NAMALWA (cell line): ENCODE measurements at regions not wholly inside any gene's neighbourhood (a gene's known extent, or its start where the extent isn't known, plus 50 kb on each side); places are given as distances from the start of the nearest gene placed in this dataset.

Source experiments
- DNase-seq: peaks from one replicate; pipeline ENCODE4 v3.0.0-alpha.2; 2015; ENCODE audit warnings: low spot score

DNA sequence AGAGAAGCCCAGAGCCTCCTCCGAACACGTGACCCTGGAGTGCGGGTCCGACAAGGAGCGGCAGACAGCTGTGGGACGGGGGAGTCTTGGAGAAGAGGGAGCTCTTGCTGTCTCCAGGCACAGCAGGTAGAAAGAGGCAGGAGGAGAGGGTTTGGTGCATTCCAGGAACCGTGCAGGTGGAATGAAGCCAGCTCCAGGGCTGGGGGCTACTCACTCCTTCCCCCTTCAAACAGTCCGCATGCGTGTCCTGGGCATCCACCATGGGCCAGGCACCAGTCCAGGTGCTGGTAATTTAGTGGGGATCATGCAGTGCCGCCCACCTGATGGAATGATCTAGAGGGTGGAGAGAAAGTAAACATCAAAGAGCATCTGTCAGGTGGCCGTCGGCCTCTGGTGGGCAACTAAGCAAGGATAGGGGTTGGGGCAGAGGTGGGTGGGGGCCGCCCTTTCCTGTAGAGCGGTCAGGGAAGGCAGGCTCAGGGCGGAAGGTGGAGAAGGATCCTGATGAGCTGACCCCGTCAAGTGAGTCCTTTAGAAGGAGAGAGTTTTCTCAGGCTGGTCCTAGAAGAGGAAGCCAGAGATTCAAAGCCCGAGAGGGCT, 850.0 kb downstream of the TBC1D22A start:
- DNase-seq, result no peak

DNA sequence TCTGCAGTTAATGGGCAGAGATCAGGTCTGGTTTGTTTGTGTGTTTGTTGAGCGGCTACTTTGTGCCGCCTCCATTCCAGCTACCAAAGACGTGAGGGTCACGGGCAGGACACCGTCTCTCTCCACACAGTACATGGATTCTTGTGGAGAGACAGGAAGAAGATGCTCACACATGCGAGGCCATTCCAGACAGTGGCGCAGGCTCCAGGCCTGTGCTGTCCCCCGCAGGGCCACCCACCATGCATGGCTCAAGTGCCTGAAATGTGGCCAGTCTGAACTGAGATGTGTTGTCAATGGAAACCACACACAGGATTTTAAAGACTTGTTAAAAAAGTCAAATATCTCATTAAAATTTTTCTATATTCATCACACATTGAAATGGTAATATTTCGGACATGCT, 848.3 kb downstream of the TBC1D22A start:
- DNase-seq, result no peak

DNA sequence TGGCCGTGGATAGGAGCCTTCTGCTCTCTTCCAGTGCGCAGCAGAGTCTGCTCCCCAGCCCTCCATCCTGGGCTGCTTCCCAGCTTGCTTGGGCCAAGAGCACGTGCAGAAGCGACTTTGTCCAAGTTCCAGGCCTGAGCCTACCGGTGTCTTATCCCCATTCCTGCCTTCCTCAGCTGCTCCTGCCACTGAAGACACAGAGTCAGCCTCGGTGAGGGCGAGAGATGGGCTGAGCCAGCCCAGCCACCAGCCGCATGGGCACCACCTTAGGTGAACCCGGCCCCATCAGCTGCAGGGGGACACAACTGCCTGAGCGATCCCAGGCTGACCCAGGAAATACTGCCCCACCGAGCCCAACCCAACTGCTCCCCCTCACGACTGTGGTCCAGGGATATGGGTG, 847.8 kb downstream of the TBC1D22A start:
- DNase-seq, result no peak

DNA sequence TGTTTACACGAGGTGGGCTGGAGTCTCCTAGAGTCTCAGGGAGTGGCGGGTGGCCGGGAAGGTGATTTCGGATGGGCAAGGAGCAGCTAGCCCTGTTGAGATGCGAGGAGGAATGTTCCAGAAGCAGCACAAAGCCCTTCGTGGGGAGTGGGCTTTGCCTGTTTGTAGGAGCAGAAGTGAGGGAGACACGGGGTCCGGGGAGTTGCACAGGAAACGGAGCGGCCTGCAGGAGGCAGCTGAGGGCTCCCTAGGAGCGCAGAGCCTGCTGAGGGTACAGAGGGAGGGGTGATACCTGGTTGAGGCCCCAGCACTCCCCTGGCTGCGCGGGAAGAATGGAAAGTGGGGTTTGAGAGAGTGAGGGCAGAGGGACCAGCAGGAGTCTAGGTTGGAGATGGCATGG, 847.2 kb downstream of the TBC1D22A start:
- no peak for DNase-seq

DNA sequence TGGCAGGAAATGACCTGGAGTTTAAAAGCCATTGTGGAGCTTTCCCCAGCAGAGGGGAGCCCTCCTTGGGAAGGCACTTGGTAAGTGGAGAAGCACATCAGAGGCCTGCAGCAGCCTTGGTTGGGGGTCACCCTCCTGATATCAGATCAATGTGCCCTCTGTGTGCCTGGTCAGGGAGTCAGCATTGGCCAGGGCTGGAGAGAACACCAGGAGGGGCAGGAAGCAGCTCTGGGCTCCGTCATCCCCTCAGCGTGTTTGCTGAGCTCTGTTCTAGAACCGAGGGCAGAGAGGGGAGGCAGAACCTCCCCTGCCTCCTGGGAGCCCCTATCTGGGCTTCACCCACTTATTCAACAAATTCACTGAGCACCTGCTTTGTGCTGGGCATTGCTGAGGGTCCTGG, 846.0 kb downstream of the TBC1D22A start:
- no peak for DNase-seq

DNA sequence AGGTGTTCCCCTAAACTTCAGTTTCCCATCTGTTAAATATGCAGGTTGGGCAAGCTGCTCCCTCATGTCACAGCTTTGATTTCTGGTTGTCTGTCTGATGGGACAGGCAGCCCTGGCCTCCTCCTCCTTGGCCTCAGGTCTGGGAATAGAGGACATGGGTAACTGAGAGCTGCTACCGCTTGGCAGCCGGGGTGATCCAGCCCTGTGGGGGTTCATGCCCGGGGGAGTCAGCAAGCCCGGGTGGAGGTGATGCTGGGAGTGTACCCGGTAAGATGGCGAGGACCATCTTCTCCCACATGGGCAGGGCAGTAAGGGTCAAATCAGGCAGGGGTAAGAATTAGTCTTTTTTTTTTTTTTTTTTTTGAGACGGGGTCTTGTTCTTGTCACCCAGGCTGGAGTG, 845.0 kb downstream of the TBC1D22A start:
- no peak for DNase-seq

DNA sequence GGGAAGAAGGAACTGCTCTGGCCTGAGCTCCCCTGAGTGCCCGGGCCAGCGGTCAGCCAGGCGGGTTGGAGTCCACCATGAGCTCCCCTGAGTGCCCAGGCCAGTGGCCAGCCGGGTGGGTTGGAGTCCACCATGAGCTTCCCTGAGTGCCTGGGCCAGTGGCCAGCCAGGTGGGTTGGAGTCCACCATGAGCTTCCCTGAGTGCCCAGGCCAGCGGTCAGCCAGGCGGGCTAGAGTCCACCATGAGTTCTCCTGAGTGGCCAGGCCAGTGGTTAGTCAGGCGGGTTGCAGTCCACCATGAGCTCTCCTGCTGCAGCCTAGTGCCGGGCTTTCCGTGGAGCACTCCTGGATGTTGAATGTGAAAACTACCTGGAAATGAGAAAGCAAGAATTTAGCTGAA, 844.0 kb downstream of the TBC1D22A start:
- DNase-seq, result no peak

DNA sequence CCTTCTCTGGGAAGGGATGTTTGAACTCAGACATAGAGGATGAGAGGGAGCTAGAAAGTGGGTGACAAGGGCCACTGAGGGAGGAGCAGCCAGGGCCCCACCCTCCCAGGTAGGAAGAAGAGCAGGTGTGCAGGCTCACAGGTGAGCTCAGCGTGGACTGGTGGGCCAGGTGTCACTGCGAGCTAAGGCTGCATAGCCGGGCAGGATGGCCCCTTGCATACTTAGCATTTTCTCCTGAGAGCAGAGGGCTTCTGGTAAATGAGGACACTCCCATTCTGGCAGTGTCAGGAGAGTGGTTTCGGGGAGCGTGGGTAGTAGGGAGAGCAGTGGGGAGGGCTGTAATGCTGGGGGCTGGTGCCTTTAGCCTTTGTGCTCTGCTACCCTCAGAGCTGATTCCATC, 843.4 kb downstream of the TBC1D22A start:
- DNase-seq, result no peak

DNA sequence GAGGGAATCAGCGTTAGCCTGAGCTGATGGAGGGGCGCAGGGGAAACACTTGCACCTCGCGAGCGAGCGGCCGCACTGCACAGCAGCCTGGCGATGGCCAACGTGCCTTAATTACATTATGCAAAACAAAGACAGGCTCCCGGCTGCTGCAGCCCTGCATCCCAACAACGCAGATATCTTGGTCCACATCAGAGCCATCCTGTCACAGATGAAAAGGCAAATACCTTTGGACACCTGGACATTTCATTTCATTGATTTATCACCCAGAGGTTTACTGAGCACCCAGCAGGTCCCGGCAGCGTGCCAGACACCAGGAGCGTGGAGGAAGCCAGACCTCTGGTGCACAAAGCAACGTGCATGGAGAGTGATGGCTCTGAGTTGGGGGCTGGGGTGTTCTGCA, 843.0 kb downstream of the TBC1D22A start:
- no peak for DNase-seq

DNA sequence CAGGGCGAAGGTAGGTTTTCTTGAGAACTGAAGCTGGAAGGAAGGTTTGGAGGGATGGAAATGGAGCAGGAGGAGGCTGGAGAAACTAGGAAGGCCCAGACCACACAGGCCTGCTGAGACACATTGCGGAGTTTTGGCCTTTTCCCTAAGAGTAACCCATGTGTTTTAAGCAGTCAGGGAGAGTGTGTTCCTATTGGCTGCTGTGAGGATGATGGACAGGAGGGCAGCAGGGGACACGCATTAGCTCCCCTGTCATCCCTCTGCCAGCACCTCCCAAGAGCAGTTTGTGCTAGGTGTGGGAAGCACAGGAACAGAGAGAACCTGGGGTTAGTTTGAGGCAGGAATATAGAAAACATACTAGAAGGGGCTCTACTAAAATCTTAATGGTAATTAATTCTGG, 842.1 kb downstream of the TBC1D22A start:
- DNase-seq, result no peak

DNA sequence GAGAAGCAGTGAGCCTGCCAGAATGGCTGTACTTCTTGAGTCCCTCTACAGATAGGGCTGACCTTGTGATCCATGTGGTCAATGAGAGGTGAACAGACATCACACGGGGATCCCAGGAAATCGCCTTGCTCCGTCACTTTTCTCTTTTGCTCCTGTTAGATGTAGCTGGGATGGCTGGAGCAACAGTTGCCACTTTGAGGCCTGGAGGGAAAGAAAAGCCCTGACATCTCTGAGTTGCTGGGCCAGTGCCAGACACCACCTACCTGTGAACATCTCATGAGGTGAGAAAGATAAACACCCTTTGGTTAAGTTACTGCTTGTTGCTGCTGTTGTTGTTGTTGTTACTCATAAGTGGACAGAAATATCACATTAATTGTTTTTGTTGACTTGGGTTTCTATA, 840.3 kb downstream of the TBC1D22A start:
- DNase-seq, result no peak

DNA sequence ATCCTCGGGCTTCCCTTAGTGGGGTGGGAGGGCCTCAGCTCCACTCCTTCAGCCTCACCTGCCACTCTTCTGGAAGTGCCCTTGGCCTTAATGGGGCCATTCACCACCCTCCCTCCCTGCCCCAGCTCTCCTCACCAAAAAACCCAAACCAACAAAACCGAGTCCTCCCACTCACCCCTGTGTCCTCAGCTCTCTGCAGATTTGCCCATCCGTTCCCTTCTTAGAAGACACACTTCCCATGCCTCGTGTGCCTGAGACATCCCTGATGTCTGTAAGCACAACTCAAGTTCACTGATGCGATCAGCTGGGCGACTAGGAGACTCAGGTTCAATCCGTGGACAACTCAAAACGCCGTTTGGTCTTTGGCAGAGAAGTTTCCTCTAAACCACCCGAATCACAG, 839.2 kb downstream of the TBC1D22A start:
- no peak for DNase-seq

DNA sequence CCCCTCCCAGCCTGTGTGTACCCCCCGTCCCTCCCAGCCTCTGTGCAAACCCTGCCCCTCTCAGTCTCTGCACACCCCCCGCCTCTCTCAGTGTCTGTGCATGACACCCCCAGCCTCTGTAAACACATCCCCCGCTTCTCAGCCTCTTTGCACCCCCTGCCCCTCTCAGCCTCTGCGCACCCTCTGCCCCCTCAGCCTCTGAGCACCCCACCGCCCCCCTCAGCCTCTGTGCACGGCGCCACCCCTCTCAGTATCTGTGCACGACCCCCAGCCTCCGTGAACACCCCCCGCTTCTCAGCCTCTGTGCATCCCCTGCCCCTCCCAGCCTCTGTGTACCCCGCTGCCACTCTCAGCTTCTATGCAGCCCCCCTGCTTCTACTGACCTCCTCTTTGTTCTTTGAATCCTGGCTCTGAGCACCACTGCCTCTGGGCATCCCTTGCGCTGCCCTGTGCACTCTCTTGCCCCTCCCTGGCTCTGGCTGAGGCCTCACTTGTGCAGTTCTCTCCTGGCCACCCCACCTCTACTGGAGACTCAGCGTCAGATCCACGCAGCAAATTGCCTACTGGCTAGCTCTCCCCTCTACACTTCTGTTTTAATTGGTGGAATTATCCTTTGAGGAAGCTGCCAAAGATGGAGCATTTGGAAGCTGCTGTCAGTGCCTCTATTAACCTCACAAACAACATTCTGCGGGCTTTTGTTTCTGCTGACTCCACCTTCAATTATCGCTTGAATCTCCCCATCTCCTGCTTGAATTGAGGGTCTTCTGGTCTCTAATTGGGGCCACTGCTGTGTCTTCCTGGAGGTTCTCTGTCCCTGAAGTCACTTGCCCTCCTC, 838.6 kb downstream of the TBC1D22A start:
- DNase-seq, result no peak

DNA sequence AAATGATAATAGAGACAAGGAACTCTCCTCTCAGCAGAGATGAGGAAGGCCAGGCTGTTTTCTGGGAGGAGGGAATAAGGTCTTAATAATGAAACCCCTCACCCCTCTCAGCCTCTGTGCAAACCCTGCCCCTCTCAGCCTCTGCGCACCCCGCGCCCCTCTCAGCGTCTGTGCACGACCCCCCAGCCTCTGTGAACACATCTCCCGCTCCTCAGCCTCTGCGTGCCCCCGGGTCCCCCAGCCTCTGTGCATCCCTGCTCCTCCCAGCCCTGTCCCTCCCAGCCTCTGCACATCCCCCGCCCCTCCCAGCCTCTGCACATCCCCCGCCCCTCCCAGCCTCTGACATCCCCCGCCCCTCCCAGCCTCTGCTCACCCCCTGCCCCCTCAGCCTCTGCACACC, 837.8 kb downstream of the TBC1D22A start:
- no peak for DNase-seq

DNA sequence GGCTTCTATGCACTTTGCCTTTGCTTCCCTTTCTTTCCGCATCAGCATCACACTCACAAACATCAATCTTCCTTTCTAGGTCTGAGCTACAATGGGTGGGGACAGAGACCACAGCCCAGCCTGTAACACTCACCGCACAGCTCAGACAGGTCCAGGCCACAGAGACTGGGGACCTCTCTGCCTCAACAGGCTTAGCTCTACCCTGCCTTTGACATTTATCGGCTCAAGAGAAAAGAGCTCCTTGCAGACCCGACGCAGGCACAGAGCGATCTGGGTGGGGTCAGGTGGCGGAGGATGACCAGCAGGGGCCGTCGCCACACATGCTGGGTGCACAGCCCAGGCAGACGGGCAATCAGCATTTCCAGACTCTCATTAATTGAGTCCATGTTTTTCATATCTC, 837.3 kb downstream of the TBC1D22A start:
- no peak for DNase-seq

DNA sequence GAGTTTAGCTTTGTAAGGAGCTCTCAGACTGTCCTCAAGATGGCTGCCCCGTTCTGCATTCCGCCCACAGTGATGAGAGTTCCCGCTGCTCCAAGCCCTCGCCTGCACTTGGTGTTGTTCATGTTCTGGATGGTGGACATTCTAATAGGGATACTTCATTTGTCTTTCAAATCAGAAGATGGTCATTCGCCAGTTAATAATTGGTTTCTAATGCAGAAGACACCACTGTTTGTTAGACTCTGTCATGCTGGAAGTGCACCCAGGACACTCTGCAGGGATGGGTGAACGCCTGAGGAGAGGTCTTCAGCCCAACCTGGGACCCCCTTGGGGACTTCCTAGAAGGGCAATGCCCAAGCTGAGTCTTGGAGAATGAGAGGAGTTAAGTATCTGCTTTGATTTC, 836.4 kb downstream of the TBC1D22A start:
- no peak for DNase-seq

DNA sequence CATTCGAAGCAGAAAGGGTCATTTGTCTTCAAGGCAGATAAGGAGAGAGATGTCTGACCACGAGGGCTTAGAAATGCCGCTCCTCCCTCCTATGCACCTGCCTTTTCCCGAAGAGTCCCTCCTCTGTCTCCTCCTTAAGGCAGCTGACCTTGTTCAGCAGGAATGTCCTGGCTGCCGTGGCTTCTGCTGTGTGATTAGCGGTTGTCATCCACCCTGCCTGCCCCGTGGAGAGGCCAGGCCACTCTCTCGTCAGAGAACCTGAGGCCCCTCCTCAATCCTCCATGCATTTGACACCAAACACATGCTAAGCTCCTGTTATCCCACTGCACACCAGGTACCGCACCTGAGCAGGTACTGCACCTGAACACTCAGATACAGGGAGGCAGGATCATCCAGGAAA, 834.6 kb downstream of the TBC1D22A start:
- DNase-seq, result no peak

DNA sequence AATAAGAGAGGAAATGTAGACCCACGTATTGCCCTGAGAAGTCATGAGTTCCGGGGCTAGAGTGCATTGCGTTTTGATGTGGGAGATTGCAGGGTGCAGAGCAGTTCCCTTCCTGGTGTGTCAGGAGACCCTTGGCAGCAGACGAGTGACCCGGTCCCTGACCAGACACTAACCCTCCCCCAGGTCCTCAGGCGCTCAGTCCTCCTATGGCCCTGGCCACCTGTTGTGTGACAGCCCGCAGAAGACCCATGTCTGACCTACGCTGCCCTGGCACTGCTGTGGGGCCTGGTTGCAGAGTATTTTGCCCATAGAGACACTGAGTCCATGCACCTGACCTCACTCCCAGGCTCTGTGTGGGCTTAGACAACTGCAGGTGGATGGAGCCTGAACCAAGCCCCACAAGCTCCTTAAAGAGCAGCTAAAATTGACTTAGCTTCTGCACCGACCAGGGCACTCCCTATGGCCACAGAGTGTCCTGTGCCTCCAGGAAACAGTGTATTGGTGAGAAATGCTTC, 833.8 kb downstream of the TBC1D22A start:
- DNase-seq, result no peak

DNA sequence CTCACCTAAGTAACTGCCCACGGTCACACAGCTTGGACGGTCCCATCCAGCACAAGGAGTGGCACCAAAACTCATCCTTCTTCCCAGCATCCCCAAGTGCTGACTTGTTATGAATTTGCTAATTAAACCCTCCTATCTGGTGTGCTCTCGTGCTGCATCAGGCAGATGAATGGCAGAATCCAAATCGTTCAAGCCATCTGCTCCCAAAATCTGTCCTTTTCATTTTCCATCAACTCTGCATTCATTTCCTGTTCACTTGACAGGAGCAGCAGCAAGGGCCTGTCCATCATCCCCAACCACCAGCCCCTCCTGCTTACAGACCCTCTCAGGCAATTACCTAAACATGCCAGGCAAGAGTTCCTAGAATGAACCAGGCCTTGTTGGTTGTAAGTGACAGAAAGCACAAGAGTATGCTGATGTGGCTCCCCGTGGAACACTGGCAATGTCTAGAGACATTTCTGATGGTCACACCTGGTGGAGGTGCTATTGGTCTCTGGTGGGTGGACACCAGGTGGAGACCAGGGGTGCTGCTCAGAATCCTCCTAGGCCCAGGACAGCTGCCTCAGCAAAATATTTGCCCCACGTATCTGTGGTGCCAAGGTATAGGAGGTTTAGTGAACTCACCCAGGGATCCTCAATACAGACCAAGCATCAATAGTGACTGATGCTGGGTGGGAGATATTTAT, 832.5 kb downstream of the TBC1D22A start:
- no peak for DNase-seq

DNA sequence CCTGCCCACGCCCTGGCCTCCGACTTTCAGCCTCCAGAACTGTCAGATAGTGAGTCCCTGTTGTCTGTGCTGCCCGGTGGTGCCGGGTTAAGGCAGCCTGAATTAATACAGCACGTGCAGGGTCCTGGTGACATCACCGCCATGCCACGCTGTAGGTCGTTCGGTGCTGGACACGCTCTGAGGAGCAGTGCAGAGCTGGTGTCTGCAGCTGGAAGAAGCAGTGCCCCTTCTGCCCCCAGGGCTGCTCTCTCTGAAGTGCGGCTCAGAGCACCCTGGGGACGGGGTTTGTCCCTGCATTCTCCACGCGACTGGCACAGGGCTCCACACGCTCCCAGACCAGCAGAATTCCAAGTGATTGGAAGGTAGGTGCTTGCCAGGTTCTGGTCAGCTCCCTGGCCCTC, 831.5 kb downstream of the TBC1D22A start:
- DNase-seq, result no peak

DNA sequence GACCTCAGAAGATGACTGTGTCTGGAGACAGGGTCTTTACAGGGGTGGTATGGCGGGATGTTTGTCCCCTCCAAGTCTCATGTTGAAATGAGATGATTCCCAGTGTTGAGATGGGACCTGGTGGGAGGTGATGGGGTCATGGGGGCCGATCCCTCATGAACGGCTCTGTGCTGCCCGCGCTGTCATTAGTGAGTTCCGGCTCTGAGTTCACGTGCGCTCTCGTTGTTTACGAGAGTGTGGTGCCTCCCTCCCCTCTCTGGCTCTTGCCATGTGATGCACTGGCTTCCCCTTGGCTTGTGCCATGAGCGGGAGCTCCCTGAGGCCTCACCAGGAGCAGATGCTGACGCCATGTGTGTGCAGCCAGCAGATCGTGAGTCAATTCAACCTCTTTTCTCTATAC, 830.8 kb downstream of the TBC1D22A start:
- no peak for DNase-seq

DNA sequence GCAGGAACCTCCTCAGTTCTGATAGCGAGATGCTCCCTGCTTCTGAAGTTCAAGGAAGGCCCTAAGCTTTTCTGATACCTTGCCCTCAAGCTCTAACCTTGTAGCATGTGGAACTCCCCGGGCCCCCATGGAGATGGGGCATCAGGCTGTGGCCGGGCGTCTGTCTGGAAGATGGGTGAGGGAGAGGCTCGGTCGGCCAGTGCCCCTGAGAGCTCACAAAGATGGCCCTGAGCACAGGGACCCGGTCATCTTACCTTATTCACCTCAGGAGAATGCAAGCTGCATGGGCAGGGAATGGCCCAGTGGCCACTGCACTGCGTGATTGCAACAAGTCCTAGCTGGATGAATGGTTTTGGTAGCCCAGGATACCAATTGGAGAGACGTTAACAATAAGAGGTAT, 830.3 kb downstream of the TBC1D22A start:
- no peak for DNase-seq

DNA sequence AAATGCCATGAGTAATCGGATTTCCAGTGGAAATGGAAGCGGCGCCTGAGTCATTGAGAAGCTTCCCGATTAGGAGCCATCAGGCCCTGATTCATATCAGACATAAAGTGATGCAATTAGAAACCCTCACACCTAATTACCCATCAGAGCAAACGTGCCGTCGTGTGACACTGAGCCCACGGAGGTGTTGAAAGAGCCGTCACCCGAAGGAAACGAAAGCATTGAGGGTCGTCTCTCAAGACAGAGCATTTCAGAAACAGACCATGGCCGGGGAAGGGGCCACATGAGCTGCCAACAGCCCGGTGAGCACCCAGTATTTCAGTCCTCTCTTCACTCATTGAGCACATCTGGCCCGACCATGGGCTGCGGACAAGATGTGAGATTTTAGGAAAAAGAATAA, 829.3 kb downstream of the TBC1D22A start:
- no peak for DNase-seq
